Heart left ventricle (tissue), 13 donors: ENCODE measurements at regions not wholly inside any gene's neighbourhood (a gene's known extent, or its start where the extent isn't known, plus 50 kb on each side); places are given as distances from the start of the nearest gene placed in this dataset.

Experiments used
- POLR2A ChIP-seq, 2 donors: fragments of 450-650 bp; IDR thresholded peaks; one replicate each; pipeline ENCODE4 v1.6.1; 2017; ENCODE audit warnings: antibody characterized with exemption in 2 of 2, mild to moderate bottlenecking in 2 of 2, moderate library complexity in 2 of 2
- TF ChIP-seq, protein P1 (sequence below), 12 donors: fragments of 200-600 bp; sonication (generic) in 4 of 12; IDR thresholded peaks; one replicate each; pipeline versions ENCODE4 v1.5.0 to v1.8.0; 2018 to 2022; ENCODE audit warnings: antibody characterized with exemption in 12 of 12, mild to moderate bottlenecking in 5 of 12
- donor health status: ischemic (EF 13 %, LVEDD 7.1; RV severe dilation, severe dysfunction).
- donor health status: DM: no; HTN: yes; CAD: no.
- donor health status: DM: no; HTN: no; CAD: no.
- donor health status: ischemic (EF 25% LVEDD 6.9; RV normal size, moderate dysfunction).
- donor health status: ischemic (EF 25% LVEDD 5.7; RV mildly dilated, moderate dysfunction).
- donor health status: ischemic (EF 35%, LVEDD 5.7; RV mildly dilated, moderate dysfunction).
- donor health status: nonischemic (EF 11% LVEDD 7.7; RV severe dilation, severe dysfunction).
- donor health status: DM: yes; HTN: yes; CAD: no.
- donor health status: PGD.
- donor health status: ischemic (EF 29% LVEDD 5.4; RV normal size, mild dysfunction).
- donor health status: nonischemic (EF 23%, LVEDD 6.1; RV moderate dilation, normal function).

DNA sequence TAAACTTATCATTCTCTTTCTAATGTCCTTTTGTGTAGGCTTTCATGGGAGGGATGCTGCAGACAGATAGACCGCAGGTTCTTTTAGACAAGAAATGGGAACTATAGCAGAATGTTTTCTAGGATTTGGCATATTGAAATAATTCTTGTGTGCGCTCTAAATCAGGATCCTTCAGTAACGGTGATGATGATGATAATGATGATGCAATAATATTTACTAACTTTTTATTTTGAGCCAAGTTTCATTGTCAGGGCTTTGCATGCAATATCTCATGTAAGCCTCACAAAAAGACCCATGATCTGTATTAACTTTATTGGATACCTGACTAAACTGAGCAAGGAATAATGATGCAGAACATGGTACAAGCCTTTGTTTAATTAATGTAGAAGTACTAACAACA lies 280.1 kb downstream of the HAO1 start:
- TF ChIP-seq, protein P1, sequence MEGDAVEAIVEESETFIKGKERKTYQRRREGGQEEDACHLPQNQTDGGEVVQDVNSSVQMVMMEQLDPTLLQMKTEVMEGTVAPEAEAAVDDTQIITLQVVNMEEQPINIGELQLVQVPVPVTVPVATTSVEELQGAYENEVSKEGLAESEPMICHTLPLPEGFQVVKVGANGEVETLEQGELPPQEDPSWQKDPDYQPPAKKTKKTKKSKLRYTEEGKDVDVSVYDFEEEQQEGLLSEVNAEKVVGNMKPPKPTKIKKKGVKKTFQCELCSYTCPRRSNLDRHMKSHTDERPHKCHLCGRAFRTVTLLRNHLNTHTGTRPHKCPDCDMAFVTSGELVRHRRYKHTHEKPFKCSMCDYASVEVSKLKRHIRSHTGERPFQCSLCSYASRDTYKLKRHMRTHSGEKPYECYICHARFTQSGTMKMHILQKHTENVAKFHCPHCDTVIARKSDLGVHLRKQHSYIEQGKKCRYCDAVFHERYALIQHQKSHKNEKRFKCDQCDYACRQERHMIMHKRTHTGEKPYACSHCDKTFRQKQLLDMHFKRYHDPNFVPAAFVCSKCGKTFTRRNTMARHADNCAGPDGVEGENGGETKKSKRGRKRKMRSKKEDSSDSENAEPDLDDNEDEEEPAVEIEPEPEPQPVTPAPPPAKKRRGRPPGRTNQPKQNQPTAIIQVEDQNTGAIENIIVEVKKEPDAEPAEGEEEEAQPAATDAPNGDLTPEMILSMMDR (IDR thresholded peaks at IDR 0.05), result no peak
- TF ChIP-seq POLR2A (IDR thresholded peaks at IDR 0.05), result no peak
